GM08714 (cell line): ENCODE measurements at regions not wholly inside any gene's neighbourhood (a gene's known extent, or its start where the extent isn't known, plus 50 kb on each side); places are given as distances from the start of the nearest gene placed in this dataset.

ENCODE experiments used
- H3K4me3 ChIP-seq: fragments of 200-500 bp; sonication (Bioruptor generic); 2 replicates; pipeline ENCODE4 v1.5.1; 2014; ENCODE audit warnings: mild to moderate bottlenecking, low read length, inconsistent platforms
- ZNF274 ChIP-seq: IDR thresholded peaks from 2 replicates; pipeline ENCODE4 v1.6.1; 2012; ENCODE audit warnings: mild to moderate bottlenecking, low read depth, low read length

DNA sequence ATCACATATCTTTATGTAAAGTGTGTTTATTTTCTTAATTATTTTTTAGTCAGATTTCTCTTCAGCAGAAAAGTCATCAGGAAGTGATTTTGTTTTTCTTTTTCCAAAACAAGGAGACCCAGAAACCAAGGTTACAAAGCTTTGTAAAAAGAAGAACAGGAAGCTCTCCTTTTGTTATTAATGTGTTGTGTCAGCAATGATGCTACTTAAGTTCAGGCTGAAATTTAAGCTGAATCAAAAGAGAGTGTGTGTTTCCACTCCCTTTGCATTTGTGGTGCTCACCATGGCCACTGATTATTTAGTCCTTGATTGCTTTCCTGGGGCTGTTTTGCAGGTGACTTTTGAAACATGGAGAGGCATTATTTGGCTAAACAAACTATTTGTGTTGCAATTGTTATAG is 155.3 kb upstream of the ATP2B1 start:
- TF ChIP-seq ZNF274 = no peak
- H3K4me3 ChIP-seq = no peak overlapping the region

DNA sequence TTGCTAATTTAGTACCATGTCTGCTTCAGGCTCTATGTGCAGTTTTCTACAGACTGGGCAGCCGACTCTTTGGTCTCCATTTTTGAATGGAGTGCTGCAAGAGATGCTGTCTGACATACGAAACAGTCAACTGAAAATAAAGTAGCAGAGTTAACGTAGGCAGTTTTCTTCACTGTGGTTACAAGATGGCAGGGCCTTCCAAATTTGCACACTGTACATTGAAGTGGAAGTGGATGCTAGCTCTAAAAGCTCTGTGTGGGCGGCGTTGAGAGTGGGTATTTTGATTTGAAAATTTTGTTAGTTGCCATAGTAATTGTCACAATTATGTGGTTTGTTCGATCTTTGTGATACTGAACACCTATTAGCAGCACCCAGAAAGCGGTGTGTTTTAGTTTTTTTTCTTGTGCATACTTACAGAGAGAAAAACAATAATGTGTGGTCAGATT is 154.9 kb upstream of the ATP2B1 start:
- peak overlapping the region; percentile 65 for H3K4me3 ChIP-seq
- TF ChIP-seq ZNF274 = no peak

DNA sequence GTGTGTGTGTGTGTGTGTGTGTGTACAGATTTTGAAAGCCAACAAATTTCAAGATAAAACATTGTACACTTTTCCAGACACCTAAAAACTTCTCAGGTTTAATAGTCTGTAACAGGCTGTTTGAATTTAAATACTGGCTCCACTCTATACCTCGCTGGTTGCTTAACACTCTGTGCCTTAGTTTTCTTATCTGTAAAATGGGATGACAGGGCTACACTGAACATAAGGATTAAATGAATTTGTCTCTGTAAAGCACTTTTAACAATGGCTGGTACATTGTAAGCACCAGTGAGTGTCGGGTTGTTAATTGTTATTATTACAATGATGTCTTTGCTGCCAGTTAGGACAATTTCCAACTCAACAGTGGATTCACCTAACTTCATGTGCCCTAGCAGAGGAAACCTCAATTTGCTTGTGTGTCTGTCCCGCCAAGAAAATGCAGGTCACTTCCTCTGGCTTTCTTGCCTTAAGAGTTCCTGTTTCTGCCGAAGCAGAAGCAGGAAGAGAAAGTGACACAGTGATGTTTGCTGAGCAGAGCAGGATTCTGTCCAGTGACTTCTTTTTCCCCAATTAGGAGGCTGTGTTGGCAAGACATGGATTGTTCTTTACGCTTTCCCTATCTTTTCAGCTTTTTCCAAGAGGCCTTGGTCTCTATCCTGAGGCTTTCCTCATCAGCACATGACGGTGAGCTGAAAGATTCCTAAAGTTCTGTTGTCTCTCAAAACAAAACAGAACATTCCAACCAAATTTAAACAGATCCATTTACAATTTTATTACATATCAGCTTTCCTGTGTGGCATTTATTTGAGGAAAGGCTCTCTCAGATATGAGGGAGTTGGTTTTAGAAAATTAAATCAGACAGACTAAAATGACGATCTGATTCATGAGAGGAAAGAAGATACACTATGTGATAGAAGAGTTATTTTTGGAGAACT is 154.1 kb upstream of the ATP2B1 start:
- peak overlapping the region; percentile 65 for H3K4me3 ChIP-seq
- TF ChIP-seq ZNF274 = no peak

DNA sequence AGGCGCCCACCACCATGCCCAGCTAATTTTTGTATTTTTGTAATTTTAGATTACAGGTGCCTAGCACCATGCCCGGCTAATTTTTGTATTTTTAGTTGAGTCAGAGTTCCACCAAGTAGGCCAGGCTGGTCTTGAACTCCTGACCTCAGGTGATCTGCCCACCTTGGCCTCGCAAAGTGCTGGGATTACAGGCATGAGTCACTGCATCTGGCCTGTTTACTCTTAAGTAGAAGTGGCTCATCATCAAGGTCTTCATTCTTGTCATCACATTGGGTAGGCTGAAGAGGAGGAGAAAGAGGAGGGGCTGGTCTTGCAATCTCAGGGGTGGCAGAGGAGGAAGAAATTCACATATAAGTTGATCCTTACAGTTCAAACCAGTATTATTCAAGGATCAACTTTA is 152.4 kb upstream of the ATP2B1 start:
- TF ChIP-seq ZNF274 = no peak
- no peak overlapping the region for H3K4me3 ChIP-seq

DNA sequence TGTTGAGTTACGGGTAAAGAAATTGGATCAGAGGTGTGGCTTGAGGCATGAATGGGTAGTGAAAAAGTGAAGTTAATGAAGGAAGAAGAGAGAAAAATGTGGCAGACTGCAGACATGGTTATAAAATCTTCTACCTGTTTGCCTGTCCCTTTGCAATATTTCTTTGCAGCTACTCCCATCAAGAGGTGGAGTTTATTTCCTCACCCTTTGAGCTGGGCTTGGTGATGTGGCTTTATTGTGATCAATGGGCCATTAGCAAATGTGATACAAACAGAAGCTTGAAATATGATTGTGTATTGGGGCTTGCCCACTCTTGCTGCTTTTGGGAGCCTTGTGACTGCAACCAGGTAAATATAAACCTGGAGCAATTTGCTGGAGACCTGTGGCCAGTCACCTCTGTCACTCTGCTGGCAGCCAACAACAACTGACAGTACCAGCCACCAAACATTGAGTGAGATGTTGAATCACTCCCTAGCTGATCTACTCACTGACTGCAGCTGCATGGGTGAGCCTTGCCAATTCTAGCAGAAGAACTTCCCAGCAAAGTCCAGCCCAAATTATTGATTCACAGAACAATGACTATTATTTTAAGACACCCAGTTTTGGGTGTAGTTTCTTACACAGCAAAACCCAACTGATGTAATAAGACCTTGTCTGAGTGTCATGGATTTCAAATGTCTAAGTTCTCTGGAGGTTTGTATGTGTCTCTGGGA is 151.0 kb upstream of the ATP2B1 start:
- TF ChIP-seq ZNF274 = no peak
- no peak overlapping the region for H3K4me3 ChIP-seq

DNA sequence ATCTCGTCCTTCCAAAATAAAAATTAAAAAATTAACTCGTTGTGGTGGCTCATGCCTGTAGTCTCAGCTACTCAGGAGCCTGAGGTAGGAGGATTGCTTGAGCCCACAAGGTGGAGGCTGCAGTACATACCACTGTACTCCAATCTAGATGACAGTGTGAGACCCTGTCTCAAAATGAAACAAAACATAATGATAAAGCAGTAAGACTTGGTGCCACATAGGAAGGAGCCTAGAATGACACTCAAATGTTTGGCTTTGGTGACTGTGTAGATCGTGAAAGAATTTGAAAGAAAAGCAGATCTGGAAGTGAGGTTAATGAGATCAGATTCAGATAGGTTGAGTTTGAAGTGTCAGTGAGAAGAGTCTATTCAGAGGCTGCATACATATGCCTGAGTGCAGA is 150.1 kb upstream of the ATP2B1 start:
- no peak overlapping the region for H3K4me3 ChIP-seq
- TF ChIP-seq ZNF274 = no peak

DNA sequence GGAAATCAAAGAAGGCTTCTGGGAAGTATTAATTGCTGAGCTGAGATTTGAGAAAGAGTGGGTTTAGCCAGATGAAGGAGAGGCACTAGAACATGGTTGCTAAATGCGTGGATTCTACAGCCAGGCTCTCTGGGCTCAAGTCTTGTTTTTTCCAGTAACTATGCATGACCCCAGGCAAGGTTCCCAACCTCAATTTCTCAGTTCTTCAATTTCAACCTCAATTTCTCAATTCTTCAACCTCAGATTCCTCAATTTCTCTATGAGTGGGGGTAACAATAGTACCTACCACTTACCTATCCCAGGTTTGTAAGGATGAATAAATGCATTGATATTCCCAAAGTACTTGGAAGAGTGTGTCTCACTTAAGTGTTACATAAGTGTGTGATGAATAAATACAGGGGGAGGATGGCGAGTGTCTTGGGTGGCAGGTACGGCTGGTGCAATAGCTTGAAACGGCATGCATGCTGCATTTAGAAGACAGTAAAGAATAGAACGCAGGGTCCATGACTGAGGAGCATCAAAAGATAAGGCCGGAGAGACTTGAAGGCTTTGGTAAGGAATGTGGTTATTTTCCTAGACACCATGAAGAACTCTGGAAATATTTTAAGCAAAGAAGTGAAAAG is 149.1 kb upstream of the ATP2B1 start:
- H3K4me3 ChIP-seq = no peak overlapping the region
- TF ChIP-seq ZNF274 = no peak

DNA sequence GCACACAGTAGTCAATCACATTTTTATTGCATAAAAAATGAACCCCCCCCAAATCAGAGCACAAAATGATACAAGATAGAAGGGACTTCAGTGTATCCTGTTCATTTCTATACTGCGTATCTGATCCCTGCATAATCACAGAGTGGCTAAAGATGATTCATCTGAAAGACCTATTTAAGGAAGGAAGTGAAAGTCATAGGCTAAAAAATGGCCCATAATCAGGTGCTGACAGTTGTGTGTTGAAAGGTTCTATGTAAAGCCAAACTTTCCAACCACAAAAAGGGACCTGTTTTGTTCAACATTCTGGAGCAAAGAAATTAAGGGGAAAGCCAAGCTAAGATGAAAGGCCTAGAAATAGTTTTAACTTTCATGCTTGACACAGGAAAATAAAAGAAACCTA is 147.8 kb upstream of the ATP2B1 start:
- TF ChIP-seq ZNF274 = no peak

DNA sequence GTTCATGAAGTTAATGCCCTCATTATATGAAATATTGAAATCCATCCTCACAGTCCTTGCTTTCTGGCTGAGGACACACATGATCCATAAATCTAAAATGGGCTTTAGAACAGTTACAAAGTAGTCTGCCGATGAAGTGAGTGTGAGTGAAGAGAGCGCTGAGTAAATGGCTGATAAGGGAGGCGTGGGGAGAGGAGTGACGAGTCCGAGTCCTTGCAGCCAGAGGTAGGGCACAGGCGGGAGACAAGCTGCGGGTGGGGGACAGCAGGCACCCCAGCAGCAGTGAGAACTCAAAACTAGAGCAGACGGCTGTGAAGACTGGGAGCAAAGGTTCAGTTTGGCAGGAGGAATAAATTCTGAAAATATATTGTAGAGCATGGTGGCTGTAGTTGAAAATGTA is 140.1 kb upstream of the ATP2B1 start:
- no peak for TF ChIP-seq ZNF274

More for the DNA sequence above, 147.8 kb upstream of the ATP2B1 start:
- H3K4me3 ChIP-seq = no peak overlapping the region

DNA sequence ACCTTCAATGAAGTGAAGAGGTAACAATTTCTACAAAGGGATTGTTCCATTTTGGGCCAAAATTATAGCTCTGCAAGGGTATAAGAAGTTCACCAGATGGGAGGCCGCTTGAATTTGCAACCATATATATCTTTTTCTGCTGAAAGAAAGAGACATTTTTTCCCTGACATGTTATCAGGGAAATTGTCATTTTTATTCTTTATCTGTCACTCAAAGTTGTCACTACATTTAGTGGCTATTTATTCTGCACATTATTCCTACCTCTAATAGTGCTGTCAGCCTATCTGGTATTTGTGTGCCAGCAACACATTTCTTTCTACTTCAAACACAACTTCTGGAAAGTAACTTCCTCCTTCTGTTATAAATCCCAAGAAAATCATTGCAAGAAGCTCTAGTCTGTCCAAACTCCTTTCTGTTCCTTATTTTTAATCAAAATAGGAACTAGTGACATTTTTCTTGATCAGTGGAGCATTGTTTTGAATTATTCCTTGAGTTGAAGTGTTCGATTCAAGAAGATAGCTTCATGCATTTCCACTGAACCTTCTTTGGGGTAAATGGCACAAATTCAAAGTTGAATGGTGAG is 137.9 kb upstream of the ATP2B1 start:
- no peak for TF ChIP-seq ZNF274
- no peak overlapping the region for H3K4me3 ChIP-seq

More for the DNA sequence above, 140.1 kb upstream of the ATP2B1 start:
- H3K4me3 ChIP-seq = no peak overlapping the region

DNA sequence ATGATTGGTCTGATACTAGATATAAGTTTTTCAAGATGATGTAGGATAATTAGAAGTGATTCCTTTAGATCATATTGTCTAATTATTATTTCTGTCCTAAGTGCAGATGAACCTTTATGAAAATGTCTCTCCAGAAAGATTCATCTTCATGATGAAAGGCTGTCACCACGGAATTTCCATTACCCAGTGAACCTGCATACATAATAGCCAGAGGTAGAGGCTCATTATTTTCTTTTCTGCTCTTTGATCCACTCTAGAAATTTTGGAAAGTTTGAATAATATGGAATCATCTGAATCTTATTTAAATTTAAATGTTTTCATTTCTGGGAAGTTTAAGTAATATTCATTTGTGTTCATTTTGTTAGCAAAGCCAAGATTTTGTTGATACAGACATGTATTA is 137.1 kb upstream of the ATP2B1 start:
- no peak overlapping the region for H3K4me3 ChIP-seq
- no peak for TF ChIP-seq ZNF274

DNA sequence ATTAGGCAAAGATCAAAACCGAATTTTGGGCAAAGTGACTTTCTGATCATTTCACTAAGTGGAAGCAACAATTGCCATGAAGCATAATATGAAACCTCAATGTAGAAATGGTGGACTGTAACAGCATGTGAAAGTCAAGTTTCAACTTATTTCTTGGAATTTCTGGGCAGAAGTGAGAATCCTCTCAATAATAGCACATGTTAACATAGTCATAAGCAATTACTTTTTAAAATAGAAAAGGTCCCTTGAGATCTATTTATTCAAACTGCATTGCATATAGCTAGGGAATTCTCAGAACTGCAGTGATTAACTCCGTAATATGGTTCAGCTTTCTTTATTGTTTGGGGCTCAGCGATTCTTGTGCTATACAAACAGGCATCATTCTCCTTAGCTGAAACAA is 136.7 kb upstream of the ATP2B1 start:
- TF ChIP-seq ZNF274 = no peak
- H3K4me3 ChIP-seq = no peak overlapping the region

DNA sequence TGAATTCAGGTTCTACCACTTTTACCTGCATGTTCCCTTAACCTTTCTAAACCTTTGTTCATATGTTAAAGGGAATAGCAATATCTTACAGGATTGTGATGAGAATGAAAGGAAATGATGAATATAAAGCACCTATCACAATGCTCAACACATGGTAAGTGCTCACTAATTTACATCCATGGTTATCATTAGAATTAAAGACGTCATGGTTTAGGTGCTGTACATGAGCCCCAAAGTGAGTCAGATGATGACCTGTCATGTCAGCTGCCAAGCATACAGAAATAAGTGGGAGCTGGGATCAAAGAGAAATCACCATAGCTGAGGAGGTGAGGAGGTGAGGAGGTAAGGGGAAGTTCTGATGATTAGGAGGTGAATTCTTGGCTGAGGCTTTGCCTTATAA is 135.9 kb upstream of the ATP2B1 start:
- no peak for TF ChIP-seq ZNF274
- H3K4me3 ChIP-seq = no peak overlapping the region
